Activated T-helper 2 cell treated with anti-CD3 and anti-CD28 coated beads, Interferon-gamma antibody, Interleukin-2, Interleukin-4, amounts not matched to agents 10 μg/mL and 5 μg/mL and 100 μg/mL, durations not matched to agents 14 hours and 24 hours and 36 hours (primary cell): ENCODE measurements at regions not wholly inside any gene's neighbourhood (a gene's known extent, or its start where the extent isn't known, plus 50 kb on each side); places are given as distances from the start of the nearest gene placed in this dataset.

Experiments used
- DNase-seq: peaks from one replicate; pipeline ENCODE4 v3.0.0; 2021; ENCODE audit warnings: low spot score
- H3K27ac Mint-ChIP-seq: one replicate; pipeline ENCODE4 v1.8.0; 2021; ENCODE audit warnings: mixed read lengths
- H3K27me3 Mint-ChIP-seq: one replicate; pipeline ENCODE4 v1.8.0; 2021; ENCODE audit warnings: low read depth, mixed read lengths
- H3K36me3 Mint-ChIP-seq: one replicate; pipeline ENCODE4 v1.8.0; 2021; ENCODE audit warnings: low read depth, mixed read lengths
- H3K4me1 Mint-ChIP-seq: one replicate; pipeline ENCODE4 v1.8.0; 2021; ENCODE audit warnings: low read depth, mixed read lengths
- H3K4me3 Mint-ChIP-seq: one replicate; pipeline ENCODE4 v1.8.0; 2021; ENCODE audit warnings: low read depth, mild to moderate bottlenecking, moderate library complexity, mixed read lengths
- H3K9me3 Mint-ChIP-seq: one replicate; pipeline ENCODE4 v1.8.0; 2021; ENCODE audit warnings: mixed read lengths
- intact Hi-C: fragments of 100-400 bp; cut with micrococcal nuclease; formaldehyde crosslinking; loops from one replicate; pipeline ENCODE4 v1.15.1; 2023

DNA sequence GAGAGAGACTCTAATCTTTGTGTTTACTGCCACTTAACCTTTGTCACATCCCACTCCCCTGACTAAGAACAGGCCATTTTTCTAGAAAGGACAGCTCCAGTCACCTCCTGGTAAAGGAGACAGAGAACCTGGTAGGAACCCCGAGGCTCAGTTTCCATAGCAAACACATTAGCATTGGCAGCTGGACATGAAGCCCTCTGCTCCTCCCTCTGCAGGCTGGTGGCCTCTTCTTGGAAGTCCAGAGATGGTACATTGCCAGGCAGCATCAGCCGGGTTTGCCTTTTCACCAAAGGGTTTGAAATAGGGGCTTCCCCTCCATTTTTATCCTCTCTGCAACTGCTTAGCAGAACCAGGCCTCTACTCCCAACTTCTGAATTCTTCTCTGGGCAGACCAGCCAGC is 213.4 kb upstream of the SEMA6D start:
- H3K9me3 Mint-ChIP-seq: no peaks in the 10 kb centered on the region
- no peak for DNase-seq
- no peaks in the 10 kb centered on the region for H3K4me1 Mint-ChIP-seq
- H3K36me3 Mint-ChIP-seq: no peaks in the 10 kb centered on the region
- H3K27me3 Mint-ChIP-seq: no peaks in the 10 kb centered on the region
- H3K27ac Mint-ChIP-seq: no peak overlapping the region
- no peak overlapping the region for H3K4me3 Mint-ChIP-seq
- intact Hi-C loops: no loop called here

DNA sequence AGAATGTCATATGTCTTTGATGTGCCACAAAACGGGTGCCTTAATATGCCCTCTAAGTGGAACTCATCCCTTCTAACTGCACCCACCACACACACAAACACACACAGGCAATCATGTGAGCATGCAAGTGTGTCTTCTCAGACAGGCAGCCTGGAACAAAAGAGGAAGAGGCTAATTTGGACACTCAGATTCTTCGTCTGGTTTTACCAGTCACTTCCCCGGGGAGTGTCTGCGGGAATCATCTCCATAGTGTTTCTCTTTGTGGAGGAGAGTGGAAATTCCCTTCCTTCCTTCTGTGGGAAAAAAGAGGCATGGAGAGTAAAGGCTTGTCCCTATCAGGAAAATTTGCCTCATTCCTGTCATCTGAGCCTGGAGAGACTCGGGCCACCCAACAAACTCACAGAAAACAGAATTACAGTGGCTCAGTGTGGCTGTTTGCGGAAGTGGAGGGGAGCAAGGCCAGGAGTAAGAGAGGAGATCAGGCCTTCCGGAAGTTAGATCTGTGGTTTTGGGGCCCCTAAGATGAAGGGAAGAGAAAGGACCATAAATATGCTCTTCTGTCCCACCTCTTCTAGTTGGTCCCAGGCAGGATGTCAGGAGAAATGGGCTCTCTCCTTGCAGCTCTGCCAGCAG is 212.6 kb upstream of the SEMA6D start:
- no peaks in the 10 kb centered on the region for H3K27me3 Mint-ChIP-seq
- no peaks in the 10 kb centered on the region for H3K4me1 Mint-ChIP-seq
- no peaks in the 10 kb centered on the region for H3K36me3 Mint-ChIP-seq
- no peak overlapping the region for H3K27ac Mint-ChIP-seq
- DNase-seq: no peak
- H3K9me3 Mint-ChIP-seq: no peaks in the 10 kb centered on the region
- intact Hi-C loops: no loop called here
- no peak overlapping the region for H3K4me3 Mint-ChIP-seq

DNA sequence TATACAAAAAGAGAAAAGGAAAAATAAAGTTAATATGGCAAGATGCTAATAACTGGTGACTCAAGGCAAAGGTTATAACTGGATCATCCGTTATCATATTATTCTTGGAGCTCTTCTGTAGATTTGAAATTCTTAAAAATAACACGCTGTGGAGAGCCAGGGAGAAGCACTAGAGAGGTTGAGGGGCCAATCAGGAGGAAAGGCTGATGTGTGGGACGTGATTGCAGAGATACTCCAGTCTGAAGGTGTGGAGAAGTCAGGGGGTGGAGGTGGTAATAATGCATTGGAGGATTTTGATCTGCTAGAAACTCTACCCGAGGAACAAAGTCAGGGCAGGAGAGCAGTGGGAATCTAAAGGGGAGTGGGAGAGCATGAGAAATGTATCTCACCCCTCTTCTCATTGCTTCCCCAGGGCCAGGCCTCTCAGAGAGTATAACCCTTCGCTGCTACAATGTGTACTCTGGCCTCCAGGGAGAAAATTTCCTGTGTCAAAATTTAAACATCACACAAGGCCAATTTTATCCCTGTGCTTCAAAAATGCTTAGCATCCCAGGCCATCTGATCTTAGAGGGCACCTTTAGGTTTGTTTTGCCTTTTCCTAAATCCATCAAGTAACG is 211.5 kb upstream of the SEMA6D start:
- Mint-ChIP-seq H3K27me3 (no peaks in the 10 kb centered on the region), H3K9me3 (no peaks in the 10 kb centered on the region), H3K36me3 (no peaks in the 10 kb centered on the region), H3K4me1 (no peaks in the 10 kb centered on the region), H3K27ac (no peak overlapping the region), H3K4me3 (no peak overlapping the region)
- DNase-seq: no peak
- intact Hi-C loops: no loop called here

DNA sequence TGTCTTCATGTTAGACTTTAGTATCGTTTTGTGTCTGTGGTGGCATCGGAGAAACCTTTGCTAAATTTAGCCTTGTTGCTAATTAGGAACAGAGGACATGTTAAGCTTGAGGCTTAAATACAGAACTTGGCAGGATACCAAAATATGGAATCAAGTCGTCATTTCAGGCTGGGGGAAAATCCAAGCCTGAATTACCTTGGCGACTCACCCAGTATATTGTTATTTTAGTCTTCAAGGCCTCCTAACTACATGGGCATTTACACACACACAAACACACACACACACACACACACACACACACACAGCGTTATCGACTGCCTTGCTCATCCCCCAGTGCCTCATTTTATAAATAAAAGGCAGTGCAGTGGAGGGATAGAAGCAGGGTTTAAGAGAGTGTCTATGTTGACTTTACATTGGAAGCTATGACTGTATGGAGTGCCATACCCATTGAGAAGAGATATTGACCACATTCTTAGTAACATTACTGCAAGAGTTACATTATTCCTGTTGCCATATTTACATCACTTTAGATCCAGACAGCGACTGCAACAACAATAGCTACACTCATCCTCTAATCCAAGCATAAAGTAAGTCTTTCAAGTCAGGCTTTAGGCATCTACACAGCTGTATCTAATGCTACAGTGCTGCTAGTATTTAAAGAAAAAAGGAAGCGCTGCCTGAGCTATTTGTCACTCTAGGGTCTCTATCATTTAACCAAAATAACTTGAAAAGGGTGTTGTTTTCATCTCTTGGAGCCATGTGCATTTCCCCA is 210.8 kb upstream of the SEMA6D start:
- H3K27ac Mint-ChIP-seq: no peak overlapping the region
- H3K36me3 Mint-ChIP-seq: no peaks in the 10 kb centered on the region
- H3K9me3 Mint-ChIP-seq: no peaks in the 10 kb centered on the region
- no peak for DNase-seq
- H3K4me1 Mint-ChIP-seq: no peaks in the 10 kb centered on the region
- intact Hi-C loops: no loop called here
- no peak overlapping the region for H3K4me3 Mint-ChIP-seq
- H3K27me3 Mint-ChIP-seq: no peaks in the 10 kb centered on the region

DNA sequence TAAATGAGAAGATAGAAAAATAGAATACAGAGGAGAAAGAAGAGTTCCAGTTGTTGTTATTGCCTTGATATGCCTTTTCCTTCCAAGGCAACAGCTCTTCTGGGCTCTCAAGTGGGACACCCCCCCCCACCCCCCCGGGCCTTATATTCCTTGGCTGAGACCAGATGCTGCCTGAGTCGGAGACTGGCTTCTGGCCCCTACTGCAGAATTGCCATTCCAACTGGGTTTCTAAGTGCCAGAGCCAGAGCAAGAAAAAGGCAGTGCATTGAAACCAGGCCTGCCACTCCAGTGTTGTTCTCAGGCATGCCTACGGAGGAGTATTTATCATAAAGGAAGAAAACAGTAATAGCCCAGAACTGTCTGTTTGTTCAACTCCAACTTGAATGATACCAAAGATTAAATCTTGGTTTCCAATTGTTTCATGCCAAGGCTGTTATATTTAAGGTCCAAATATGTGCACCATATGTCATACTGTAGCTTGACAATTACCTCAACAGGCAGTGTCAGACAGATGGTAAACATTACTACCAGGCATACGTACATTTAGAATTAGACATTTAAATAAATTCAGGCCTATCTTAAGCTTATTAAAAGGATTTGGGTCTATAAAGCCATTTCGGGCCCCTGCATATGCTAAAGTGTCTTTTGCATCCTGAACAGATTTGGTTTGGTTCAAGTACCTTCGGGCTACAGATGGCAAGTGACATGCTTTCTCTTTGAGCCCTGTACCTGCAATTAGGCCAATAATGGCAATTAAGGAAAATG is 209.9 kb upstream of the SEMA6D start:
- no peak for DNase-seq
- Mint-ChIP-seq H3K36me3 (no peaks in the 10 kb centered on the region), H3K27me3 (no peaks in the 10 kb centered on the region), H3K9me3 (no peaks in the 10 kb centered on the region), H3K4me3 (no peak overlapping the region), H3K27ac (no peak overlapping the region), H3K4me1 (no peaks in the 10 kb centered on the region)
- intact Hi-C loops: no loop called here

DNA sequence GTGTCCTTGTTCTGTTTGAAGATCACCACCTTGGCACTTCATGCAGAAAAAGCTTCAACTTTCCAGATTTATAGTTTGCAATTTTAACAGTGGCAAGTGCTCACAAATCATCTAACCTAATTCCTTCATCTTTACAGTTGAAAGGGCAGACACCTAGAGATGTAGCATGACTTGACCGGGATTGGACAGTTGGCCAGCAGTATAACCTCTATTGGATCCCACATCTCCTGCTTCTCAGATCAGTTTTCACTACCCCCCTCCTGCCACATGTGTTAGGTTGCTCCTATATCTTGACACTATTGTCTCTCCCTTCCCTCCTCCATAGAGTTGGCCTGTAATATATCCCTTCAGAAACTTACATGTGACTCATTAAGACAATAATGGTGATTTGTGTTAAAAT is 206.0 kb upstream of the SEMA6D start:
- DNase-seq: no peak
- intact Hi-C loops: no loop called here
- Mint-ChIP-seq H3K36me3 (no peaks in the 10 kb centered on the region), H3K9me3 (no peaks in the 10 kb centered on the region), H3K4me1 (no peaks in the 10 kb centered on the region), H3K27ac (no peak overlapping the region), H3K27me3 (no peaks in the 10 kb centered on the region), H3K4me3 (no peak overlapping the region)

DNA sequence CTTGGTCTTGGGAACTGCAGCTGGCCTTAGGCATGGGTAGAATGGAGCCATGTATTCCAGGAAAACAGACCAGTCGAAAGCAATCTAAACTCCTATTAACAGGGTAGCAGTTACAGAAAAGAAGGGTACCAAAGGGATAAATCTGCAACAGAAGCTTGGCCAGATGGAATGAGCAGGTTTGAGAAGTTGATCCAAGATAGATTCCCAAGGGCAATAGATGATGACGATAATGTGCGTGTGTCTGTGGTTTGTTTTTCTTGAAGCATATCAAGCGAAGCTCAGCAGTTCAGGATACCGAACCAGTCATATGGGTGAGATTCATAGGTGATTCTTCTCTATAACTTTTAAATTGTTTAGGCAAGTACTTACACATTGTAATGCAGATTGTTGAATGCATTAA is 203.8 kb upstream of the SEMA6D start:
- Mint-ChIP-seq H3K36me3 (no peaks in the 10 kb centered on the region), H3K27me3 (no peaks in the 10 kb centered on the region), H3K9me3 (no peaks in the 10 kb centered on the region), H3K4me1 (no peaks in the 10 kb centered on the region), H3K4me3 (no peak overlapping the region), H3K27ac (no peak overlapping the region)
- intact Hi-C loops: no loop called here
- DNase-seq: no peak

DNA sequence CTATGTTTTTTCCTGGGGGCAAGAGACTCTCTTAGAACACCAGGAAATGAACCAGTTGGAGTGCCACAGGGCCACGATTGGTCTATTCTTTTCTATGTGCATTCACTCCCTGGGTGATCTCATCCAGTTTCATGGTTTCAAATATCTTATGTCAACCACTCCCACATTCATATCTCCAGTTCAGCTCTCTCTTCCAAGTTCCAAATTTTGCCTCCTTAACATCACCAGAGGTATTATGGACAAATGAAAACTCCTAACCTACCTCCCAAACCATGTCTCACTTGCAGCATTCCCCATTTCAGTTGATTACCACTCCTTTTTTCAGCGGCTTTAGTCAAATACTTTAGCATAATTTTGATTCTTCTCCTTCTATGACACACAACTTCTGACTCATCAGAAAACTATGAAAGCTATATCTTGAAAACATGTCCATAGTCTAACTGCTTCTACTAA is 203.1 kb upstream of the SEMA6D start:
- Mint-ChIP-seq H3K4me3 (no peak overlapping the region), H3K27me3 (no peaks in the 10 kb centered on the region), H3K27ac (no peak overlapping the region), H3K4me1 (no peaks in the 10 kb centered on the region), H3K36me3 (no peaks in the 10 kb centered on the region), H3K9me3 (no peaks in the 10 kb centered on the region)
- DNase-seq: no peak
- intact Hi-C loops: no loop called here

DNA sequence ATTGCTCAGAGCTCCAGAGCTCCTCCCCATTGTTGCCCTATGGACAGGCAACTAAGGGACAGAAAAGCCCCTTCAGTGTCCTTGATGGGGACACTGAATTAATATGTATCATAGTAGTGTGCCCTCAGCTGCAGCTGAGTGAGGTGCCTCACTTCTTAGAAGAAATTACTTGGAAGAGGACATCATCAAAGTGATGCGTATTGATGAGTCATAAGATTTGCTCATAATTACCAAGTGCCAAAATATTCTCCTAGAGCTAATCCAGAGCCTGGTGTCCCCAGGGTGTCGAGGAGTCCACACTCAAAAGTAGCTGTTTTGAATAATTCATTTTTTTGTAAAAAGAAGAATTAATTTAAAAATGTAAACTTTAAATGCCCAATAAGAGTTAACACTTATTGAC is 200.7 kb upstream of the SEMA6D start:
- Mint-ChIP-seq H3K4me1 (no peaks in the 10 kb centered on the region), H3K36me3 (no peaks in the 10 kb centered on the region), H3K4me3 (no peak overlapping the region), H3K9me3 (no peaks in the 10 kb centered on the region), H3K27ac (no peak overlapping the region), H3K27me3 (no peaks in the 10 kb centered on the region)
- intact Hi-C loops: no loop called here
- no peak for DNase-seq

DNA sequence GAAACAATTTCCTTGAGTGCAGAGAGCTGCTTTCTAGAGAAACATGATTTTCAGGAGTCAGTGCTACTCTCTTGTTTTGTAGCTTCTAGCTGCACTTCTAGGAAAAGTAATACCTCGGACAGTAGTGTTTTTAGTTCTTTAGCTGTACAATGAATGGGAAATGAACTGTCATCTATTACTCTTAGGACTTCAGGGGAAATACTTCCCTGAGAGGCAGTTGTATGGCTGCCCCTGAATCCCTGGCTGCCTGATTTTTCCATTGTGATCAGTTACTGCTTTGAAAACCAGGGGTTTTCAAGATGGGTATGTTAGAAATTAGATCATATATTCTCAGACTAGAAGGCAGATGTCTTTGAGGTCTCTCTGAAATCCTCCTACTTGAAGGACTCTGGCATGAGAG is 200.3 kb upstream of the SEMA6D start:
- H3K27me3 Mint-ChIP-seq: no peaks in the 10 kb centered on the region

DNA sequence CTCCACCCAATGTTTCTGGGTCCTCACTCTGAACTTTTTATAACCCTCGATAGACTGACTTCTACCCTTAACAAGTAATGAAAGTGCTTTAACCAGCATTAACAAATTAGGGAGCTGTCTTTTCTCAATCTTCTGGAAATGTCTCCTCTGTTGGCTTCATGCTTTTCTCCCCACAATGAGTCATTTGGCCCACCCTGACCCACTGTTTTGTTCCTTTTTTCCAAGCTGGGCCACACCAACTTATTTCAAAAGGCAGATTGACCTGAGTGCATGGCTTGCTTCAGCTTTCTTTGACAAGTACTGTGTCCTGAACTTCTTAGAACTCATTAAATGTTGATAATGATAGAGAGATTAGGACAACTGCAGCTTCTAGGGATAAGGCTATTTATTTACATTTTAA is 199.6 kb upstream of the SEMA6D start:
- no peak overlapping the region for H3K4me3 Mint-ChIP-seq
- no peaks in the 10 kb centered on the region for H3K27me3 Mint-ChIP-seq
- intact Hi-C loops: no loop called here
- H3K36me3 Mint-ChIP-seq: no peaks in the 10 kb centered on the region
- H3K9me3 Mint-ChIP-seq: peaks cover 8% of the 10 kb centered on the region
- DNase-seq: no peak
- no peak overlapping the region for H3K27ac Mint-ChIP-seq
- H3K4me1 Mint-ChIP-seq: no peaks in the 10 kb centered on the region

More for the DNA sequence above, 200.3 kb upstream of the SEMA6D start:
- H3K27ac Mint-ChIP-seq: no peak overlapping the region
- H3K4me3 Mint-ChIP-seq: no peak overlapping the region
- H3K9me3 Mint-ChIP-seq: peaks cover 1% of the 10 kb centered on the region
- intact Hi-C loops: no loop called here
- no peaks in the 10 kb centered on the region for H3K36me3 Mint-ChIP-seq
- no peak for DNase-seq
- H3K4me1 Mint-ChIP-seq: no peaks in the 10 kb centered on the region

DNA sequence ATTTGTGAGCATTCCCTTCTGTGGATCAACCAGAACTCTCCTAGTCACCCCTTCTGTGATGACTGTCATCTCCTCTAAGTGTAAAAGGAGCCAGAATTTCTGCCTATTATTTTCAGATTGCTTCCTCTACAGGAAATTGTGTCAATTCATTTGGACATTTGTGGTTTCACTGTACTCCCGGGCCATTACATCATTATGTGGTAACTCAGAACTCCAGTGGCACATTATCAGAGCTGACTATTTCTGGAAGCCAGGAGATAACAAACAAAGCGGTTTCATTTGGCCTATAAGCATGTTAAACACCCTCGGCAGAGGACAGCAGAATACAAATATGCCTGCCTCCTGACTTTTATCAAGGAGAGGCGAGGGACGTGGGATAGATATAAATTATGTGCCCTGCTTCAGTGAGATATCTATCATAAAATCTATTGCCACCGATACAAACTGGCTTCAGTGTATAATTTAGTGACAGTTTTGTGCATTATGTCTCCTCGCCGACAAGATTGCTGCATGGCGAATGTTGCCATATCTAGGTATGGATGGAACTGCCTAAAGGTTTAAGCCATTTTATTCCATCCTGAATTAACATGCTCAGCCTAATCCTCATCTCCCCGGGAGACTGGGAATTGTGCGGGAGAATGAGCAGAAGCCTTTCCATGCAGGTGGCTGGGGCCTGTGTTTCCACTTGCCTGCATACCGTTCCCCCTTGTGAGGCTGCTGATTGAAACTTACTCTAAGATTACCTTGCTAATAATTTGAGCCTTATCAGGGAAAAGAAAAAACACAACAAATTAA is 193.4 kb upstream of the SEMA6D start:
- Mint-ChIP-seq H3K4me1 (no peaks in the 10 kb centered on the region), H3K27ac (no peak overlapping the region), H3K9me3 (peaks cover 8% of the 10 kb centered on the region), H3K27me3 (no peaks in the 10 kb centered on the region), H3K4me3 (no peak overlapping the region), H3K36me3 (no peaks in the 10 kb centered on the region)
- intact Hi-C loops: no loop called here
- no peak for DNase-seq
